HEK293 (cell line): ENCODE measurements at regions not wholly inside any gene's neighbourhood (a gene's known extent, or its start where the extent isn't known, plus 50 kb on each side); places are given as distances from the start of the nearest gene placed in this dataset.

ENCODE experiments used
- CTCF ChIP-seq: fragments of 450-650 bp; formaldehyde crosslinking; IDR thresholded peaks from 2 replicates; pipeline ENCODE4 v1.5.1; 2016; ENCODE audit warnings: missing biosample characterization, missing genetic modification characterization
- PRDM1 ChIP-seq: fragments of 450-650 bp; formaldehyde crosslinking; IDR thresholded peaks from 2 replicates; pipeline ENCODE4; 2016; ENCODE audit warnings: missing biosample characterization, missing genetic modification characterization
- ZBTB44 ChIP-seq: fragments of 450-650 bp; IDR thresholded peaks from 2 replicates; pipeline ENCODE4 v1.5.1; 2018; ENCODE audit warnings: missing biosample characterization, mild to moderate bottlenecking, missing genetic modification characterization
- ZBTB49 ChIP-seq: fragments of 450-650 bp; formaldehyde crosslinking; IDR thresholded peaks from 2 replicates; pipeline ENCODE4 v1.5.1; 2016; ENCODE audit warnings: missing biosample characterization, missing genetic modification characterization, low read depth
- ZFHX2 ChIP-seq: fragments of 450-650 bp; formaldehyde crosslinking; conservative IDR thresholded peaks from 2 replicates; pipeline ENCODE4 v1.5.1; 2016; ENCODE audit warnings: missing biosample characterization, missing genetic modification characterization
- ZNF175 ChIP-seq: fragments of 450-650 bp; formaldehyde crosslinking; IDR thresholded peaks from 2 replicates; pipeline ENCODE4 v1.5.1; 2016; ENCODE audit warnings: missing biosample characterization, missing genetic modification characterization
- ZNF274 ChIP-seq, 2 experiments: fragments of 200-500 bp in 1 of 2; fragments of 450-650 bp in 1 of 2; sonication (Bioruptor generic) in 1 of 2; formaldehyde crosslinking in 1 of 2; IDR thresholded peaks; 2 replicates each; pipeline versions ENCODE4 v1.5.1 to v1.6.1; 2014 to 2016; ENCODE audit warnings: borderline replicate concordance in 1 of 2, inconsistent platforms in 1 of 2, low read length in 1 of 2, missing biosample characterization in 1 of 2, missing genetic modification characterization in 1 of 2
- ZNF629 ChIP-seq: fragments of 450-650 bp; formaldehyde crosslinking; IDR thresholded peaks from 2 replicates; pipeline ENCODE4 v1.5.1; 2017; ENCODE audit warnings: missing biosample characterization, missing genetic modification characterization
- ZNF660 ChIP-seq: fragments of 450-650 bp; IDR thresholded peaks from 2 replicates; pipeline ENCODE4 v1.5.1; 2018; ENCODE audit warnings: missing biosample characterization, mild to moderate bottlenecking, missing genetic modification characterization

DNA sequence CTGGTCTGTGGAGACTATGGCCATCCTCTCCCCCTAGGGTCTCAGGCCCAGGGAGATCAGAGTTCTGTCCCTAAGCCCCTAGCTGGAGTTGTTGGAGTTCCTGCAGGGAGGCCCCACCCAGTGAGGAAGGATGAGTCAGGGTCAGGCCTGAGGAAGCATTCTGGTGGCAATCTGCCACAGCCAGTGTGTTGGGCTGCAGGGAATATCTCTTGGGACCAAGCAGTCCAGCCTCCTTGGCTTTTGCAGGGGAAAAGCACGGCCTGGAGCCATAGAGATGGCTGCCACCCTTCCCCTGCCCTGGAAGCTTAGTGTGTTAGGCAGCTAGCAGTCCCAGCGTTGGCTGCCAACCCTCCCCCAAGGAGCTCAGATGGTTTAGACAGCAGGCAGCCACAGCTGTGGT lies 202.4 kb downstream of the RTL9 start:
- TF ChIP-seq PRDM1 (no peak), ZFHX2 (tag by site-specific recombination) (no peak), CTCF (tag by site-specific recombination) (no peak), ZNF175 (tag by site-specific recombination) (no peak), ZNF274 (IDR thresholded peaks at IDR 0.05; ENCODE audit: low read length) (no peak), ZNF274 (tag by site-specific recombination; IDR thresholded peaks at IDR 0.05; ENCODE audit: borderline replicate concordance) (no peak), ZBTB44 (tag by site-specific recombination) (no peak), ZNF629 (tag by site-specific recombination) (no peak), ZNF660 (tag by site-specific recombination) (no peak), ZBTB49 (tag by site-specific recombination) (no peak)
